IPS-18c (cell line): ENCODE measurements at regions not wholly inside any gene's neighbourhood (a gene's known extent, or its start where the extent isn't known, plus 50 kb on each side); places are given as distances from the start of the nearest gene placed in this dataset.
"Not testable (repeated sequence)": the region's sequence is repeated elsewhere in the genome, so short reads cannot be mapped to it uniquely, and the experiment has no call there.

Experiments used
- H3K4me3 ChIP-seq: 2 replicates; pipeline ENCODE4 v1.7.0; 2013; ENCODE audit warnings: low read depth, mild to moderate bottlenecking, low read length, moderate library complexity; ENCODE audit not compliant: insufficient read depth
- H3K9me3 ChIP-seq: one replicate; pipeline ENCODE4 v1.6.1; 2013; ENCODE audit warnings: mild to moderate bottlenecking, low read length, moderate library complexity; ENCODE audit not compliant: control insufficient read depth, insufficient read depth

DNA sequence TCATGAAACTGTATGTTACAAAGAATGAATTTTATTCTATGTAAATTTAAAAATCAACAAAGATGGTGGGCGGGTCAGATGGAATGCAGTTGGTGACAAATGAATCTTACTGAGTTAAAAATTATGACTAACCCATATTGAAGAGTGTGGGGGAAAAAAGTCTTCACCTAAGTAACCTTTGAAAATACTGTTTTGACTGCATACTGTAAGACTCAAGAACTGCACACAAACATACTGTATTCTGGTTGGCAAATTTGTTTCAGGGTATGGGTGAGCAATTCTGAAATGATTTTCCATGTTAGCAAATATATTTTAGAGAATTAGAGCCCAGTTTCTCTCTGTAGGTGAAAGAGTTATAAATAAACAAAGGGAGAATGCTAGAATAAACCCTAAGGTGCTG lies 153.7 kb upstream of the KCNJ18 start:
- Histone ChIP-seq H3K4me3 (no peak overlapping the region), H3K9me3 (peaks cover 2% of the 10 kb centered on the region)

DNA sequence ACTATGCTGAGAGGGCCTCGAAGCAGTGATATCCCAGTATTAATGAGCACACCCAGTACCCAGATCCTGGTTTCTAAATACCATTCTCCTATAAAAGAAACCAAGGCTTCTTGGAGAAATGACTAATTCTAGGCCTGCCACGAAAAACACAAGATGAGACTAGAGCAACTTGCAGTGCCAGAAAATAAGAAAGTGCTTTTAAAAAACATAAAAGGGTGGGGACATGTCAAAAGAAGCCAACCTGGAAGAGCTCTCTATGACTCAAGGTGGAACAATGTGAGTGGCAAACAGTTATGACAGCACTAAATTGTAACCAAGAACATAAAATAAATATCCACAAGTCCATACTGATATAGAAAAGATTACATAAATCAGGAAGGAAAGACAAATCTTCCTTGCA lies 153.2 kb upstream of the KCNJ18 start:
- Histone ChIP-seq H3K4me3 (no peak overlapping the region), H3K9me3 (peaks cover 2% of the 10 kb centered on the region)

- Histone ChIP-seq H3K4me3 (no peak overlapping the region), H3K9me3 (no peaks in the 10 kb centered on the region)
These were observed 151.8 kb upstream of the KCNJ18 start for GRCh38 chr17:21540502-21540901.

DNA sequence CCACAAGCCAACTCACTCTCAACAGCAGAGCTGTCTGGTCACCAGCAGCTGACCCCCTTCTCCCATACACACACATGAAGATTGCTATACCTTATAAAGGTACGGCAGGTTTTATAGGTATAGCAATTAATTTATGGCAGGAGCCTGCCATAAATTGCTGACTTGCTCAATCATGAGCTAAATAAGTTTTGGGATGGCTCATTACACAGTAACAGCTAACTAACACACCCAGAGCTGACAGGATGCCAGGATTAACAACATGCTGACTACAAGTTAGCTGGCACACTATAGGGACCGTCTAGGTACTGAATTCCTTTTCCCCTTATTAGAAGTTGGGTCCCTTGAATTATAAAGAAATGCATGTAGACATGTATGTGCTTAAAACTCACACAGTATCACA lies 150.3 kb upstream of the KCNJ18 start:
- Histone ChIP-seq H3K4me3 (no peak overlapping the region), H3K9me3 (no peaks in the 10 kb centered on the region)

DNA sequence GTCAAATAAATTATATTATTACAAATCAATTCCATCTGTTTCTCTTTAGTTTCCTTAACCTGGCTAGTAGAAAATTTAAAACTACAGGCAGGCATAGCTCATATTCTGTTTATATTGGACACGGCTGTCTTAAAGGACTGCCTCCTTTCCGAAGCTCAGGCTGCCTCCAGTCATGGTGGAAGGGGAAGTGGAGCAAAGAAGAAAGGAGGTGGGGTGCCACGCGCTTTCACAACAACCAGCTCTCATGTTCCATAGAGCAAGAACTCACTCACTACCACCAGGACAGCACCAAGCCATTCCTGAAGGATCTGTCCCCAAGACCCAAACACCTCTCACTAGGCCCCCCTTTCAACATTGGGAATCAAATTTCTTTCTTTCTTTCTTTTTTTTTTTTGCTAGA lies 149.3 kb upstream of the KCNJ18 start:
- no peak overlapping the region for H3K4me3 ChIP-seq
- no peaks in the 10 kb centered on the region for H3K9me3 ChIP-seq

- H3K9me3 ChIP-seq = no peaks in the 10 kb centered on the region
- no peak overlapping the region for H3K4me3 ChIP-seq
These were observed 147.3 kb upstream of the KCNJ18 start for GRCh38 chr17:21545064-21545463.

DNA sequence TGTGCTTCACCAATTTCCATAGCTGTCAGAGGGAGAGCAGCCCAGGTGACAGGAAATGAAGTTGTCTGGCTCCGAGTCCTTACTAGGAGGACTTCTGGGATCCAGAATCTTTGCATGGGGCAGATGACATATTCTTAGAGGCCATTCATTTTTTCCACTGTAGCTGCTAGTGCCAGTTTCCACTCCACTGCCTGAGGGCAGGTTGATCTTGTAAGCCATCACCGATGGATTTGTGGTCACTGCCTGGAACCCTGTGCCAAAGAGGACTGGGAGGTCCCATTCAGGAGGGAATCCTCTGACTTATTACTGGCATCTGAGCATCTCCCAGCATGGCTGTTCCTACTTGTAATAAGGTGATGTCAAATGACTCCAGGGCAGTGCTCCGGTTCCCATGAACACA lies 144.1 kb upstream of the KCNJ18 start:
- Histone ChIP-seq H3K4me3 (no peak overlapping the region), H3K9me3 (no peaks in the 10 kb centered on the region)

DNA sequence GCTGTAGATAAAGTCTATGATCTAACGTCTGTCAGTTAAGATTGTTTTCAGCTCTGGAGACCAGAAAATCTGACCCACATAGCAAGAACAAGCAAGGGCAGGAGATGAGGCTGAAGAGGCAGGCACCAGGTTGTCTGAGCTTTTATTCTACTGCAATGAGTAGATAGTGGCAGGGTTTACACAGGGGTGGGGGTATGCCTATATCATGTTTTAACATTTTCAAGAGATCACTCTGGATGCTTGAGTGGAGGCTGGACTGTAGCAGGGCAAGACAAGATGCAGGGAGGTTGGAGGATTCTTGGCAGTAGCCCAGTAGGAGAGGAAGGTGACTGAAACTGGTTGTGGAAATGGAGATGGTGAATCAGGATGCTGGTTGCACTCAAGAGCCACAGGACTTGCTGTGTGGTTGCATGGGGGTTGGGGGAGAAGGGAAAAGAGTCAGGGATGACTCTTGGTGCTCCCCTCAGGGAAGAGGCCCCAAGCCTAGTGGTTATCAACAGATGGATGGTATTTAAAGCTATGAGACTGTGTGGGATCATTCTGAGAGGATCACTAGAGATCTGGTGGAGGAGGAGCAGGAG lies 143.1 kb upstream of the KCNJ18 start:
- no peak overlapping the region for H3K4me3 ChIP-seq
- H3K9me3 ChIP-seq = no peaks in the 10 kb centered on the region

- H3K9me3 ChIP-seq = not testable (repeated sequence)
- peak overlapping the region; percentile 81; the same call in 1 of the 2 replicates for H3K4me3 ChIP-seq
These were observed 142.3 kb upstream of the KCNJ18 start for GRCh38 chr17:21550031-21550430.

DNA sequence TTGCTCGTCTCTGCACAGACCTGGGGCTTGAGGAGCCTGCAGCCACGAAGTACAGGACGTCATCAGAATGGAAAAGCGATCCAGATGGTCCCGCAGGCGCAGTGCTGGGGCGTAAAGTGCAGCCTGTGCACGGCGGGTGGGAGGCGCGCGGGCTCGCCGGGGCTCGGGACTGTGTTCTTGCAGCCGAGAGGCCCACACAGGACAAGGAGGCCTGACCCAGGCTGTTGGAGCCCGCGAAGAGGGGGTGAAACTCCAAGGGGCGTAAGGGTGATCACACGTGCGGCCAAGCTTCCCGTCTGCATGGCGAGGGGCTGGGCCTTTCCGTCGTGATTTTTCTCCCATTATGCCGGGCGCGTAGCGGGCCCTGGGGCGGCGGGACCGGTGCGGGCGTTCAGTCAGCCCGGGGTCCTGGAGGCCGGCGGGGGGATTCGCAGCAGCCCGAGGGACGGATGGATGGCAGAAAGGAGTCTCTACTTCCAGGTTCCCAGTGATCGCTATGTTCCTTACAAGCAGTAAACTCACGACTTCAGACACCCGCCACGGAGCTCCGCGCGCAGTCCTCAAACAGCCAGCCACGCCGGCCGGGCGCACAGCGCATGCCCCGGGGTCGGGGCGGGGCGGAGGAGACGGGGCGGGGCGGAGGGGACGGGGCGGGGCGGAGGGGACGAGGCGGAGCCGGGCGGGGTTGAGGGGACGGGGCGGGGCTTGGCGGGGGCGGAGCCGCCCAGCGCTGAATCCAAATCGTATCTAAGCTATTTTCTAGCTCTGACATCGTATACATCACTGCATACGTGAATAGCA lies 141.0 kb upstream of the KCNJ18 start:
- Histone ChIP-seq H3K9me3 (no peaks in the 10 kb centered on the region), H3K4me3 (peak overlapping the region; percentile 81)

GRCh38 chr17:21558921-21559320 lies 133.4 kb upstream of the KCNJ18 start:
- not testable (repeated sequence) for H3K9me3 ChIP-seq, H3K4me3 ChIP-seq

DNA sequence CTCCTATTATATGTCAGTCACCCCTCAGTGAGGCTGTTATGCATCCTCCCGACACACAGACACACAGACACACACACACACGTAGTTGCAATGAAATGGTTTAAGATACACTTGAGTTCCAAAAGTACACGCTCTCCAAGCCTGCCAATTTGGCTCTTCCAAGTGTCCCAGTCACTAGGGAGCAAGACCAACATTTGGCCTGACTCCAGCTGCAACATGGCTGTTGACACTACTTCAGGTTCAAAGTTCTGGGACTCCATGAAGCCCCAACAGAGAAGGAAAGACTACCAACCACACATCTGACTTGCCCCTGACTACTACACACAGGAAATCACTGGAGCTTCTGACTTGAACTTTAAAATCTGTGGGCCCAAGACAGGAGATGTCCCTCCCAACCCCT lies 128.1 kb upstream of the KCNJ18 start:
- Histone ChIP-seq H3K9me3 (no peaks in the 10 kb centered on the region), H3K4me3 (no peak overlapping the region)

- not testable (repeated sequence) for H3K9me3 ChIP-seq, H3K4me3 ChIP-seq
These were observed 127.6 kb upstream of the KCNJ18 start for GRCh38 chr17:21564757-21565156.

GRCh38 chr17:21570427-21570826 lies 121.9 kb upstream of the KCNJ18 start:
- H3K4me3 ChIP-seq, H3K9me3 ChIP-seq: not testable (repeated sequence)

GRCh38 chr17:21572148-21572547 lies 120.2 kb upstream of the KCNJ18 start:
- H3K4me3 ChIP-seq, H3K9me3 ChIP-seq: not testable (repeated sequence)

GRCh38 chr17:21573271-21573960 lies 118.9 kb upstream of the KCNJ18 start:
- not testable (repeated sequence) for H3K9me3 ChIP-seq, H3K4me3 ChIP-seq

DNA sequence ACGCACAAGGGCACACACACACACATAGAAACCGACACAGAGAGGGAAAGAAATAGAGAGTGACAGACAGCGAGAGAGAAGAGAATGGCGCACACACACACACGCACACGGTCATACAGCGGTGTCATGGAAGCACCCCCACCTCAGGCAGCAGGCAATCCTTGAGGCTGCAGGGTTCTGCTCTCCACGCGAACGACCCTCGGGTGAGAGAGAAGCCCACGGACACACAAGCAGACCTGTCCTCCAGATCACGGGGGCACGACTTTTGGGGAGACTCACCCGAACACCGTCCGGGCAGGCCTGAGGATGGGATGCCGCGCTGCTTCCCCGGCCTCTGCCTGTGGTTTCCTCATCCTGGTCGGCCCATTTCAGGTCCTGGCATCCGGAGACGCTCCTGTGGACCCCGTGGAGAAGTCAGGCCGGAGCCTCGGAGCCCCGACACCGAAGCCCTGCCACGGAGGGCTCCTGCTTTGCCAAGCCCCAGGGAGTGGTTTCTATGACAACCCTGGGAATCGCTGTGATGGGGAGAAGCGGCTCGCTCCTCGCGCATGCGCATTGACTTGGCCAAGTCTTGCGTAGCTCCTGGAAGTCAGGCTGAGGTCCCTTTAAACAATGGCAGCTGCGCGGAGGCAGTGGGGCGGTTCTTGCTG lies 118.2 kb upstream of the KCNJ18 start:
- no peak overlapping the region for H3K4me3 ChIP-seq
- H3K9me3 ChIP-seq = no peaks in the 10 kb centered on the region
